H9 (cell line): ENCODE measurements at regions not wholly inside any gene's neighbourhood (a gene's known extent, or its start where the extent isn't known, plus 50 kb on each side); places are given as distances from the start of the nearest gene placed in this dataset.

Source experiments
- DNase-seq: peaks from one replicate; pipeline ENCODE4 v3.0.0-alpha.2; 2017
- H2AFZ ChIP-seq: one replicate; pipeline ENCODE4 v1.6.1; 2013; ENCODE audit warnings: mild to moderate bottlenecking, low read length, control low read depth, moderate library complexity
- H2AK5ac ChIP-seq: 2 replicates; pipeline ENCODE4 v1.6.1; 2013; ENCODE audit warnings: low read length, control low read depth, mixed read lengths; ENCODE audit not compliant: insufficient read length
- H2BK120ac ChIP-seq: one replicate; pipeline ENCODE4 v1.6.1; 2013; ENCODE audit warnings: low read depth, mild to moderate bottlenecking, low read length, control low read depth, inconsistent platforms; ENCODE audit not compliant: poor library complexity, severe bottlenecking
- H2BK12ac ChIP-seq: 2 replicates; pipeline ENCODE4 v1.6.1; 2013; ENCODE audit warnings: low read length, control low read depth, mixed read lengths, low read depth; ENCODE audit not compliant: insufficient read length
- H2BK15ac ChIP-seq: 2 replicates; pipeline ENCODE4 v1.6.1; 2013; ENCODE audit warnings: low read depth, low read length, control low read depth
- H2BK20ac ChIP-seq: one replicate; pipeline ENCODE4 v1.6.1; 2013; ENCODE audit warnings: low read depth, mild to moderate bottlenecking, low read length, control low read depth, inconsistent platforms; ENCODE audit not compliant: poor library complexity, severe bottlenecking
- H2BK5ac ChIP-seq: 2 replicates; pipeline ENCODE4 v1.6.1; 2013; ENCODE audit warnings: low read length, control low read depth, mixed read lengths; ENCODE audit not compliant: insufficient read length
- H3K14ac ChIP-seq: 2 replicates; pipeline ENCODE4 v1.6.1; 2013; ENCODE audit warnings: low read length, control low read depth; ENCODE audit not compliant: insufficient read depth
- H3K18ac ChIP-seq: 2 replicates; pipeline ENCODE4 v1.6.1; 2013; ENCODE audit warnings: low read depth, mild to moderate bottlenecking, mixed read lengths, low read length, control low read depth; ENCODE audit not compliant: insufficient read length
- H3K23ac ChIP-seq: 2 replicates; pipeline ENCODE4 v1.6.1; 2013; ENCODE audit warnings: low read length, control low read depth, mixed read lengths, low read depth; ENCODE audit not compliant: insufficient read length
- H3K23me2 ChIP-seq: 2 replicates; pipeline ENCODE4 v1.6.1; 2013; ENCODE audit warnings: low read depth, mild to moderate bottlenecking, mixed read lengths, low read length, control low read depth; ENCODE audit not compliant: insufficient read length, poor library complexity, severe bottlenecking
- H3K27ac ChIP-seq: 2 replicates; pipeline ENCODE4 v1.5.1; 2013; ENCODE audit warnings: low read length, control low read depth, mixed read lengths, low read depth; ENCODE audit not compliant: insufficient read length
- H3K27me3 ChIP-seq: 2 replicates; pipeline ENCODE4 v1.6.1; 2013; ENCODE audit warnings: low read length, control low read depth, inconsistent platforms; ENCODE audit not compliant: insufficient read depth
- H3K4ac ChIP-seq: 2 replicates; pipeline ENCODE4 v1.6.1; 2013; ENCODE audit warnings: low read depth, mild to moderate bottlenecking, control low read depth, inconsistent platforms, low read length, moderate library complexity
- H3K4me1 ChIP-seq: 2 replicates; pipeline ENCODE4 v1.6.1; 2013; ENCODE audit warnings: low read length, control low read depth, inconsistent platforms; ENCODE audit not compliant: insufficient read depth
- H3K4me2 ChIP-seq: 2 replicates; pipeline ENCODE4 v1.6.1; 2013; ENCODE audit warnings: low read length, control low read depth, mixed read lengths; ENCODE audit not compliant: insufficient read length, insufficient read depth
- H3K56ac ChIP-seq: 2 replicates; pipeline ENCODE4 v1.6.1; 2013; ENCODE audit warnings: low read depth, mild to moderate bottlenecking, mixed read lengths, low read length, control low read depth; ENCODE audit not compliant: insufficient read length
- H3K79me1 ChIP-seq: 2 replicates; pipeline ENCODE4 v1.6.1; 2013; ENCODE audit warnings: low read depth, mild to moderate bottlenecking, moderate library complexity, low read length, control low read depth, inconsistent platforms; ENCODE audit not compliant: insufficient read depth, poor library complexity, severe bottlenecking
- H3K79me2 ChIP-seq: 2 replicates; pipeline ENCODE4 v1.6.1; 2013; ENCODE audit warnings: low read length, control low read depth, inconsistent platforms; ENCODE audit not compliant: insufficient read depth
- H3K9ac ChIP-seq: 2 replicates; pipeline ENCODE4 v1.6.1; 2013; ENCODE audit warnings: low read length, control low read depth, mixed read lengths; ENCODE audit not compliant: insufficient read length; ENCODE audit errors: extremely low read depth
- H3K9me3 ChIP-seq: one replicate; pipeline ENCODE4 v1.6.1; 2013; ENCODE audit warnings: low read depth, low read length, inconsistent platforms; ENCODE audit not compliant: control insufficient read depth
- H3T11ph ChIP-seq: one replicate; pipeline ENCODE4 v1.6.1; 2013; ENCODE audit warnings: mild to moderate bottlenecking, low read length, control low read depth, inconsistent platforms
- H4K20me1 ChIP-seq: one replicate; pipeline ENCODE4 v1.6.1; 2013; ENCODE audit not compliant: control insufficient read depth, insufficient read length, insufficient read depth
- H4K5ac ChIP-seq: 2 replicates; pipeline ENCODE4 v1.6.1; 2013; ENCODE audit warnings: low read depth, mild to moderate bottlenecking, mixed read lengths, low read length, control low read depth; ENCODE audit not compliant: insufficient read length
- H4K8ac ChIP-seq: replicated peaks from 2 replicates; pipeline ENCODE4 v1.6.1; 2013; ENCODE audit warnings: low read length, control low read depth, mixed read lengths, low read depth; ENCODE audit not compliant: insufficient read length
- H4K91ac ChIP-seq: 2 replicates; pipeline ENCODE4 v1.6.1; 2013; ENCODE audit warnings: low read depth, mild to moderate bottlenecking, moderate library complexity, mixed read lengths, low read length, control low read depth; ENCODE audit not compliant: insufficient read length
- H3K27ac Mint-ChIP-seq, 3 experiments: 2 replicates in 2 of 3; 3 replicates in 1 of 3; pipeline ENCODE4 v1.8.0; 2020 to 2021; ENCODE audit warnings: mixed read lengths in 3 of 3, mild to moderate bottlenecking in 1 of 3, moderate library complexity in 1 of 3
- H3K27me3 Mint-ChIP-seq: 2 replicates; pipeline ENCODE4 v1.8.0; 2021; ENCODE audit warnings: low read depth, mild to moderate bottlenecking, moderate library complexity, mixed read lengths
- H3K36me3 Mint-ChIP-seq, 3 experiments: 2 replicates in 2 of 3; 3 replicates in 1 of 3; pipeline ENCODE4 v1.8.0; 2020 to 2021; ENCODE audit warnings: low read depth in 3 of 3, mixed read lengths in 3 of 3; ENCODE audit not compliant: insufficient read depth in 1 of 3
- H3K4me1 Mint-ChIP-seq, 2 experiments: 2 replicates each; pipeline ENCODE4 v1.8.0; 2020; ENCODE audit warnings: mixed read lengths in 2 of 2
- H3K4me3 Mint-ChIP-seq, 2 experiments: 2 replicates in 1 of 2; 3 replicates in 1 of 2; pipeline ENCODE4 v1.8.0; 2020 to 2021; ENCODE audit warnings: mild to moderate bottlenecking in 2 of 2, mixed read lengths in 2 of 2, moderate library complexity in 1 of 2
- H3K9me3 Mint-ChIP-seq, 2 experiments: 2 replicates in 1 of 2; 3 replicates in 1 of 2; pipeline ENCODE4 v1.8.0; 2020; ENCODE audit warnings: mild to moderate bottlenecking in 2 of 2, mixed read lengths in 2 of 2, moderate library complexity in 1 of 2
- WGBS: extraction: QIAGEN DNeasy Blood & Tissue Kit; methylation state at CpG from one replicate; pipeline ENCODE4 v1.1.7; 2013; ENCODE audit warnings: missing lambda C conversion rate, low lambda C conversion rate, mixed read lengths; ENCODE audit not compliant: insufficient read length; ENCODE audit errors: extremely low coverage; 5-methylcytosine and 5-hydroxymethylcytosine counted together
- TF ChIP-seq, protein P1 (sequence below): fragments of 200-600 bp; sonication (generic); conservative IDR thresholded peaks from 3 replicates; pipeline ENCODE4 v1.8.0; 2021; ENCODE audit warnings: antibody characterized with exemption, mild to moderate bottlenecking

DNA sequence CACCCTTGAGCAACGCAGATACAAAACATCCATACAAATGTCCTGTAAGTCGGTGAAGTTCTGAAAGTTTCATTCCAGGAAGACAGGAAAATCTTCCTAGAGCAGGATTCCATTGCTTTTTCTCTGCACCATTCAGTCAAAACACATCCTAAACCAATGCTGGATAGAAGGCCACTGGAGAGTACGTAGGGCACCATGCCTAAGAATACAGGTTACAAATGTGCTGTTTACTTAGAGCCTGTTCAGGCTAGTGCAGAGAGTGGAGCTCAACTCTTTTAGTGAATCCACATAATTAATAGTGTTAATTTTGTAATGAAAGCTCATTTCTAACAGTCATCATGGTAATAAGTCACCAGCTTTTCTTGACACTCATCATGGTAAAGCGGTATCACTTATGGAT lies 187.6 kb downstream of the NHLRC3 start:
- Mint-ChIP-seq H3K36me3 (no peaks in the 10 kb centered on the region; a peak in 1 of 7 replicates), H3K4me3 (no peak overlapping the region), H3K27ac (no peak overlapping the region), H3K9me3 (peaks cover 5 to 7% of the 10 kb centered on the region in 2 experiments; a peak in 3 of 5 replicates), H3K4me1 (peaks cover 0 to 5% of the 10 kb centered on the region in 2 experiments; a peak in 2 of 4 replicates), H3K27me3 (no peaks in the 10 kb centered on the region)
- Histone ChIP-seq H3K27me3 (no peaks in the 10 kb centered on the region), H3T11ph (no peak overlapping the region), H3K4me2 (no peak overlapping the region), H3K79me2 (no peaks in the 10 kb centered on the region), H3K4ac (no peak overlapping the region), H4K91ac (no peak overlapping the region), H3K9ac (no peak overlapping the region), H3K14ac (no peak overlapping the region), H3K56ac (no peak overlapping the region), H4K8ac (no peak overlapping the region), H4K5ac (no peak overlapping the region), H3K18ac (no peak overlapping the region), H3K27ac (no peak overlapping the region), H2AFZ (no peak overlapping the region), H2BK20ac (no peak overlapping the region), H3K9me3 (no peaks in the 10 kb centered on the region), H2BK5ac (no peak overlapping the region), H2BK120ac (no peak overlapping the region), H4K20me1 (no peaks in the 10 kb centered on the region), H3K79me1 (no peaks in the 10 kb centered on the region), H2BK15ac (no peak overlapping the region), H3K23ac (no peak overlapping the region), H2AK5ac (no peak overlapping the region), H2BK12ac (no peak overlapping the region), H3K23me2 (no peaks in the 10 kb centered on the region), H3K4me1 (no peaks in the 10 kb centered on the region)
- no peak for DNase-seq
- WGBS: no CpG with 5 or more reads among the region's 4 CpGs
- TF ChIP-seq, protein P1, sequence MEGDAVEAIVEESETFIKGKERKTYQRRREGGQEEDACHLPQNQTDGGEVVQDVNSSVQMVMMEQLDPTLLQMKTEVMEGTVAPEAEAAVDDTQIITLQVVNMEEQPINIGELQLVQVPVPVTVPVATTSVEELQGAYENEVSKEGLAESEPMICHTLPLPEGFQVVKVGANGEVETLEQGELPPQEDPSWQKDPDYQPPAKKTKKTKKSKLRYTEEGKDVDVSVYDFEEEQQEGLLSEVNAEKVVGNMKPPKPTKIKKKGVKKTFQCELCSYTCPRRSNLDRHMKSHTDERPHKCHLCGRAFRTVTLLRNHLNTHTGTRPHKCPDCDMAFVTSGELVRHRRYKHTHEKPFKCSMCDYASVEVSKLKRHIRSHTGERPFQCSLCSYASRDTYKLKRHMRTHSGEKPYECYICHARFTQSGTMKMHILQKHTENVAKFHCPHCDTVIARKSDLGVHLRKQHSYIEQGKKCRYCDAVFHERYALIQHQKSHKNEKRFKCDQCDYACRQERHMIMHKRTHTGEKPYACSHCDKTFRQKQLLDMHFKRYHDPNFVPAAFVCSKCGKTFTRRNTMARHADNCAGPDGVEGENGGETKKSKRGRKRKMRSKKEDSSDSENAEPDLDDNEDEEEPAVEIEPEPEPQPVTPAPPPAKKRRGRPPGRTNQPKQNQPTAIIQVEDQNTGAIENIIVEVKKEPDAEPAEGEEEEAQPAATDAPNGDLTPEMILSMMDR: no peak
